Bronchial epithelial cell (primary cell): ENCODE measurements at regions not wholly inside any gene's neighbourhood (a gene's known extent, or its start where the extent isn't known, plus 50 kb on each side); places are given as distances from the start of the nearest gene placed in this dataset.

Source experiments
- DNase-seq: peaks from one replicate; pipeline ENCODE4 v3.0.0-alpha.2; 2010; ENCODE audit warnings: low read depth
- FAIRE-seq: peaks from 2 replicates; lab custom pipeline; 2011; peaks lifted over from hg19 to GRCh38; lab: Jason Lieb, UNC
- H3K27me3 ChIP-seq: 2 replicates; pipeline ENCODE4 v1.5.1; 2011; ENCODE audit warnings: low read length; ENCODE audit not compliant: control insufficient read depth, insufficient read depth
- H3K36me3 ChIP-seq: 2 replicates; pipeline ENCODE4 v1.5.1; 2011; ENCODE audit warnings: low read length; ENCODE audit not compliant: control insufficient read depth, insufficient read depth
- H3K4me3 ChIP-seq: 2 replicates; pipeline ENCODE4 v1.5.1; 2011; ENCODE audit warnings: mild to moderate bottlenecking, low read depth, low read length, control low read depth
- CTCF ChIP-seq: IDR thresholded peaks from 2 replicates; pipeline ENCODE4 v1.5.1; 2011; ENCODE audit warnings: mild to moderate bottlenecking, moderate library complexity, low read length, control low read depth, inconsistent platforms; ENCODE audit not compliant: insufficient read depth, severe bottlenecking

- peak; percentile 68 for DNase-seq
- H3K27me3 ChIP-seq = no peaks in the 10 kb centered on the region
- FAIRE-seq = no peak
- H3K4me3 ChIP-seq = no peak overlapping the region
- peak; percentile 30 for TF ChIP-seq CTCF
- H3K36me3 ChIP-seq = no peaks in the 10 kb centered on the region
Measured at GRCh38 chr2:120564213-120565094, 171.2 kb upstream of the GLI2 start.

GRCh38 chr2:120565095-120565460, 170.6 kb upstream of the GLI2 start:
- DNase-seq = no peak
- no peaks in the 10 kb centered on the region for H3K36me3 ChIP-seq
- TF ChIP-seq CTCF = no peak
- no peaks in the 10 kb centered on the region for H3K27me3 ChIP-seq
- no peak for FAIRE-seq
- H3K4me3 ChIP-seq = no peak overlapping the region

GRCh38 chr2:120565929-120566328, 169.7 kb upstream of the GLI2 start:
- no peaks in the 10 kb centered on the region for H3K27me3 ChIP-seq
- no peaks in the 10 kb centered on the region for H3K36me3 ChIP-seq
- no peak for TF ChIP-seq CTCF
- DNase-seq (no peak), FAIRE-seq (no peak)
- H3K4me3 ChIP-seq = no peak overlapping the region

GRCh38 chr2:120566331-120567035, 169.2 kb upstream of the GLI2 start:
- Histone ChIP-seq H3K36me3 (no peaks in the 10 kb centered on the region), H3K4me3 (no peak overlapping the region), H3K27me3 (no peaks in the 10 kb centered on the region)
- no peak for TF ChIP-seq CTCF
- FAIRE-seq = no peak
- DNase-seq = no peak

GRCh38 chr2:120567128-120567527, 168.5 kb upstream of the GLI2 start:
- no peak for TF ChIP-seq CTCF
- no peak overlapping the region for H3K4me3 ChIP-seq
- no peaks in the 10 kb centered on the region for H3K27me3 ChIP-seq
- no peak for DNase-seq
- H3K36me3 ChIP-seq = no peaks in the 10 kb centered on the region
- FAIRE-seq = no peak
